ENCODE measurements at regions not wholly inside any gene's neighbourhood (a gene's known extent, or its start where the extent isn't known, plus 50 kb on each side); places are given as distances from the start of the nearest gene placed in this dataset.

DNA sequence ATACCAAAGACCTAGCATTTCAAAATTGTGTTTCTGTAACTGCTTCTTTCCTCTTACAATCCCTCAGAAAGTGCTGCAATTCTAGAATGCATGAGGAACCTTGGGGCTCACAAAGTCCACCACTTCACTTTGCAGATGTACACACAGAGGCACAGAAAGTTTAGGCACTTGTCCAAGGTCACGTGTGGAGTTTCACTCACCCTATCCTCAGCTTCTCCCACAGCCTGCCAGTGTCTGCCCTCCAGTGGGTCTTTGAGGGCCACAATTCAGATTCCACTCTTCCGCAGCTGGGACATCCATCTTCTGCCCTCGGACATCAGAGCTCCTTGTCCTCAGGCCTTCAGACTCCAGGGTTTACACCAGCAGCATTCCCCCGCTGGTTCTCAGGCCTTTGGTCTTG is 210.5 kb upstream of the SERP2 start:
- DNase-seq, result no peak
- no peaks in the 10 kb centered on the region for H3K4me1 ChIP-seq (ENCODE audit: low read length)
- H3K4me2 ChIP-seq (ENCODE audit: low read depth, low read length, poor library complexity, severe bottlenecking), result no peak overlapping the region
- no peak overlapping the region for H3K4me3 ChIP-seq (ENCODE audit: low read length)
- no peak overlapping the region for H3K9ac ChIP-seq (ENCODE audit: low read length)
- no peaks in the 10 kb centered on the region for H3K36me3 ChIP-seq (ENCODE audit: insufficient read depth, low read length)
- H3K27me3 ChIP-seq (ENCODE audit: low read length), result no peaks in the 10 kb centered on the region
- no peak overlapping the region for H3K27ac ChIP-seq (ENCODE audit: low read length)
- no peaks in the 10 kb centered on the region for H4K20me1 ChIP-seq (ENCODE audit: insufficient read depth, low read depth, low read length)
- no peaks in the 10 kb centered on the region for H3K79me2 ChIP-seq (ENCODE audit: low read length)
- H3K9me2 ChIP-seq (replicated peaks; ENCODE audit: insufficient read depth, low read length), result no peaks in the 10 kb centered on the region
- no peaks in the 10 kb centered on the region for H3K9me3 ChIP-seq (ENCODE audit: low read length)
- no peak overlapping the region for H2AFZ ChIP-seq (ENCODE audit: low read length)

DNA sequence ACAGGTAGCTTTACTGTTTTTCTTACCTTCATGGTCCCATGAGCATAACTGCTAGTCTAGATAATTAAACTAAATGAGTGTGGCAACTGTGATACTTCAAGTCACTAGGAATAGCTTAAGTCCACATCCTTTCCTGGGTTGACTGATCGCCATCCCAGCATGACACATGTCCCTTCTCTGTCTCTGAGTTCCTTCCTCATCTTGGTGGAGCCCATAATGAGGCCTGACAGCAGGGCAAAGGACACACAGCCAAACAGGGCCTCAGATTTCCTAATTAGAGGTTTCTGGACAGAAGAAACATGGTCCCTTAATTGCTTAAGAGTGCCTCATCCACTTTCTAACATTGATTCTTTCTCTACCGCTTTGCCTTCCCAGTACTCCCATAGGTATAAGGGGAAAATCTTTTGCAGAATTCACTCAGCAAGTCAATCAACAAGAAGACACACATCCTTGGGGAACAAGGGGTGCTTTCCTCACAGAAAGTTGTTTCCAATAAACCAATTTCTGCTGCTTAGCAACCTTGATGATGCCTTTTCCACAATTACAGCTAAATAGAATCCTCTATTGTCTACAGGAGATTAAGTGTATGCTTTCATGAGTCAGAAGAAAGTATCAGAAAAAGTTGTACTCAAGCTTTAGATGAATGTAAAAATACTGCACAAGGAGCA is 208.3 kb upstream of the SERP2 start:
- no peak overlapping the region for H3K9ac ChIP-seq (ENCODE audit: low read length)
- H3K36me3 ChIP-seq (ENCODE audit: insufficient read depth, low read length), result no peaks in the 10 kb centered on the region
- no peak for DNase-seq

DNA sequence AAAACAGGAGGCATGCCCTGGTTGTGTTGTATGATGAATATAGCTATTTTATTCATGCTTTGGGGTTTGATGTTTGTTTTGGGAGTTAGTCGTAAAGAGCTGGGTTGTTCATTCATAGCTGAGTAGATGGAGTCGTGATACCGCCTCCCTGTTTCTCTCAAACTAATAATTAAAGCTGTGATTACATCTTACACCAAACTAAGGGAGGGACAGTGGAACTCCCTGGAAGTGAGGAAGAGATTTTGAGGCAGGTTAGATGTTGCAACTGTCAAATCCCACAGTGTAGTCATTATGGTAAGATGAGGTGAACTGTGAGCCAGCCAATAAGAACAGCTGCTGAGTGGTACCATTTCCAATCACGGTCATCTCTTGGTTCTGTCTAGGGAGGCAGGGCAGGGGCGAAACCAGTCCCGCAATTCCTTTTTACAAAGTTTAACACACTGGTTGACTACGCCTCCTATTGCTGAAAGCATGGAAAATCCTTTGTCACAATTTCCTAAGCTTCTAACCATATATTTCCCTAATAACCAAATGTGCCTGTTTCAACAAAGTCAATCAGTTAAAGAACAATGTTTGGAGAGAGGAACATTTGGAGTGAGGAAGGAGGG is 207.6 kb upstream of the SERP2 start:
- no peaks in the 10 kb centered on the region for H3K79me2 ChIP-seq (ENCODE audit: low read length)
- H3K36me3 ChIP-seq (ENCODE audit: insufficient read depth, low read length), result no peaks in the 10 kb centered on the region
- H3K9me2 ChIP-seq (replicated peaks; ENCODE audit: insufficient read depth, low read length), result no peaks in the 10 kb centered on the region
- H3K27me3 ChIP-seq (ENCODE audit: low read length), result no peaks in the 10 kb centered on the region
- no peak overlapping the region for H3K4me2 ChIP-seq (ENCODE audit: low read depth, low read length, poor library complexity, severe bottlenecking)
- no peaks in the 10 kb centered on the region for H3K4me1 ChIP-seq (ENCODE audit: low read length)
- no peak overlapping the region for H3K9ac ChIP-seq (ENCODE audit: low read length)
- no peak overlapping the region for H3K27ac ChIP-seq (ENCODE audit: low read length)
- DNase-seq, result no peak
- H4K20me1 ChIP-seq (ENCODE audit: insufficient read depth, low read depth, low read length), result no peaks in the 10 kb centered on the region
- H3K4me3 ChIP-seq (ENCODE audit: low read length), result no peak overlapping the region
- no peaks in the 10 kb centered on the region for H3K9me3 ChIP-seq (ENCODE audit: low read length)
- H2AFZ ChIP-seq (ENCODE audit: low read length), result no peak overlapping the region

More for the DNA sequence above, 208.3 kb upstream of the SERP2 start:
- H3K27ac ChIP-seq (ENCODE audit: low read length), result no peak overlapping the region
- no peaks in the 10 kb centered on the region for H4K20me1 ChIP-seq (ENCODE audit: insufficient read depth, low read depth, low read length)
- H3K9me2 ChIP-seq (replicated peaks; ENCODE audit: insufficient read depth, low read length), result no peaks in the 10 kb centered on the region
- H3K4me2 ChIP-seq (ENCODE audit: low read depth, low read length, poor library complexity, severe bottlenecking), result no peak overlapping the region
- H2AFZ ChIP-seq (ENCODE audit: low read length), result no peak overlapping the region
- H3K79me2 ChIP-seq (ENCODE audit: low read length), result no peaks in the 10 kb centered on the region
- H3K9me3 ChIP-seq (ENCODE audit: low read length), result no peaks in the 10 kb centered on the region
- H3K4me1 ChIP-seq (ENCODE audit: low read length), result no peaks in the 10 kb centered on the region
- no peak overlapping the region for H3K4me3 ChIP-seq (ENCODE audit: low read length)
- no peaks in the 10 kb centered on the region for H3K27me3 ChIP-seq (ENCODE audit: low read length)

DNA sequence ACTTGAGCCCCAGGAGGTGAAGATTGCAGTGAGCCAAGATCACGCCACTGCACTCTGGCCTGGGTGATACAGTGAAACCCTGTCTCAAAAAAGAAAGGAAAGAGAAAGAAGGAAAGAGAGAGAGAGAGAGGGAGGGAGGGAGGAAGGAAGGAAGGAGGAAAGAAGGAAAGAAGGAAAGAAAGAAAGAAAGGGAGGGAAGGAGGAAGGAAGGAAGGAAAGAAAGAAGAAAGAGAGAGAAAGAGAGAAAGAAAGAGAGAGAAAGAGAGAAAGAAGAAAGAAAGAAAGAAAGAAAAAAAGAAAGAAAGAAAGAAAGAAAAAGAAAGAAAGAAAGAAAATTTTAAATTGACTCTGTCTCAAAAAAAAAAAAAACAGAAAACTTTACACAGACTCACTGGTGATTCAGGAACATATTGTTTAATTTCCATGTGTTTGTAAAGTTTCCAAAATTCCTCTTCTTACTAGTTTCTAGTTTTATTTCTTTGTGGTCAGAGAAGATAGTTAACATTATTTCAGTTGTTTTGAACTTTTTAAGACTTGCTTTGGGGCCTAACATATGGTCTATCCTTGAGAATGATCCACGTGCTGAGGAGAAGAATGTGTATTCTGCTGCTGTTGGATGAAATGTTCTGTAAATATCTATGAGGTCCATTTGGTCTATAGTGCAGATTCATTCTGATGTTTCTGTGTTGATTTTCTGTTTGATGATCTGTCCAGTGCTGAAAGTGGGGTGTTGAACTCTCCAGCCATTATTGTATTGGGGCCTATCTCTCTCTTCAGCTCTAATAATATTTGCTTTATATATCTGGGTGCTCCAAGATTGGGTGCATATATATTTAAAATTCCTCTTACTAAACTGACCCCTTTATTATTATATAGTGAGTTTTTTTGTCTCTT is 204.4 kb upstream of the SERP2 start:
- no peak overlapping the region for H3K27ac ChIP-seq (ENCODE audit: low read length)
- H3K9ac ChIP-seq (ENCODE audit: low read length), result no peak overlapping the region
- no peaks in the 10 kb centered on the region for H3K79me2 ChIP-seq (ENCODE audit: low read length)
- no peak overlapping the region for H3K4me2 ChIP-seq (ENCODE audit: low read depth, low read length, poor library complexity, severe bottlenecking)
- H3K9me3 ChIP-seq (ENCODE audit: low read length), result no peaks in the 10 kb centered on the region
- no peaks in the 10 kb centered on the region for H3K4me1 ChIP-seq (ENCODE audit: low read length)
- H4K20me1 ChIP-seq (ENCODE audit: insufficient read depth, low read depth, low read length), result no peaks in the 10 kb centered on the region
- H2AFZ ChIP-seq (ENCODE audit: low read length), result no peak overlapping the region
- no peak overlapping the region for H3K4me3 ChIP-seq (ENCODE audit: low read length)
- H3K9me2 ChIP-seq (replicated peaks; ENCODE audit: insufficient read depth, low read length), result no peaks in the 10 kb centered on the region
- no peak for DNase-seq
- no peaks in the 10 kb centered on the region for H3K27me3 ChIP-seq (ENCODE audit: low read length)
- H3K36me3 ChIP-seq (ENCODE audit: insufficient read depth, low read length), result no peaks in the 10 kb centered on the region

DNA sequence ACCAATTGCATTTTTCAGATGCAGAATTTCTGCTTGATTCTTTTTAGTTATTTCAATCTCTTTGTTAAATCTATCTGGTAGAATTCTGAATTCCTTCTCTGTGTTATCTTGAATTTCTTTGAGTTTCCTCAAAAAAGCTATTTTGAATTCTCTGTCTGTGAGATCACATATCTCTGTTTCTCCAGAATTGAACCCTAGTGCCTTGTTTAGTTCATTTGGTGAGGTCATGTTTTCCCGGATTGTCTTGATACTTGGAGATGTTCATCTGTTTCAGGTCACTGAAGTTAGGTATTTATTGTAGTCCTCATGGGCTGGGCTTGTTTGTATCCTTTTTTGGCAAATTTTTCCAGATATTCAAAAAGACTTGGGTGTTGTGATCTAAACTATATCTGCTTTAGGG is 202.9 kb upstream of the SERP2 start:
- H3K36me3 ChIP-seq (ENCODE audit: insufficient read depth, low read length), result no peaks in the 10 kb centered on the region
- 0 out of 2 replicates have a peak, but pooled peaks cover 2% of the 10 kb centered on the region for H3K4me1 ChIP-seq (ENCODE audit: low read length)
- H4K20me1 ChIP-seq (ENCODE audit: insufficient read depth, low read depth, low read length), result no peaks in the 10 kb centered on the region
- no peak for DNase-seq
- H3K9ac ChIP-seq (ENCODE audit: low read length), result no peak overlapping the region
- no peaks in the 10 kb centered on the region for H3K9me2 ChIP-seq (replicated peaks; ENCODE audit: insufficient read depth, low read length)
- H3K9me3 ChIP-seq (ENCODE audit: low read length), result no peaks in the 10 kb centered on the region
- H3K4me2 ChIP-seq (ENCODE audit: low read depth, low read length, poor library complexity, severe bottlenecking), result no peak overlapping the region
- H2AFZ ChIP-seq (ENCODE audit: low read length), result no peak overlapping the region
- H3K79me2 ChIP-seq (ENCODE audit: low read length), result no peaks in the 10 kb centered on the region
- H3K4me3 ChIP-seq (ENCODE audit: low read length), result no peak overlapping the region
- no peaks in the 10 kb centered on the region for H3K27me3 ChIP-seq (ENCODE audit: low read length)
- no peak overlapping the region for H3K27ac ChIP-seq (ENCODE audit: low read length)

DNA sequence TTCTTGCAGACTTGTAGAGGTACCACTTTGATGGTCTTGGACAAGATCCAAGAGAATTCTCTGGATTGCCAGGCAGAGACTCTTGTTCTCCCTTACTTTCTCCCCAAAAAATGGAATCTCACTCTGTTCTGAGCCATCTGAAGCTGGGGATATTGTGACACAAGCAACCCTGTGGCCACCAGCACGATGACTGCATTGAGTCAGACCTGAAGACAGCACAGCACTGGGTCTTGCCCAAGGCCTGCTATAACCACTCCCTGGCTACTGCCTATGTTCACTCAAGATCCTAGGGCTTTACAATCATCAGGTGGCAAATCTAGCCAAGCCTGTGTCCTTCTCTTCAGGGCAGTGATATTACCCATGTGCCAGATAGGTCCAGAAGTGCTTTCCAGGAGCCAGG is 202.5 kb upstream of the SERP2 start:
- 0 out of 2 replicates have a peak, but pooled peaks cover 2% of the 10 kb centered on the region for H3K4me1 ChIP-seq (ENCODE audit: low read length)
- DNase-seq, result no peak
- no peaks in the 10 kb centered on the region for H3K9me2 ChIP-seq (replicated peaks; ENCODE audit: insufficient read depth, low read length)
- H3K4me3 ChIP-seq (ENCODE audit: low read length), result no peak overlapping the region
- H3K36me3 ChIP-seq (ENCODE audit: insufficient read depth, low read length), result no peaks in the 10 kb centered on the region
- no peak overlapping the region for H3K27ac ChIP-seq (ENCODE audit: low read length)
- H2AFZ ChIP-seq (ENCODE audit: low read length), result no peak overlapping the region
- no peaks in the 10 kb centered on the region for H4K20me1 ChIP-seq (ENCODE audit: insufficient read depth, low read depth, low read length)
- H3K27me3 ChIP-seq (ENCODE audit: low read length), result no peaks in the 10 kb centered on the region
- H3K9ac ChIP-seq (ENCODE audit: low read length), result no peak overlapping the region
- H3K79me2 ChIP-seq (ENCODE audit: low read length), result no peaks in the 10 kb centered on the region
- H3K9me3 ChIP-seq (ENCODE audit: low read length), result no peaks in the 10 kb centered on the region
- H3K4me2 ChIP-seq (ENCODE audit: low read depth, low read length, poor library complexity, severe bottlenecking), result no peak overlapping the region

DNA sequence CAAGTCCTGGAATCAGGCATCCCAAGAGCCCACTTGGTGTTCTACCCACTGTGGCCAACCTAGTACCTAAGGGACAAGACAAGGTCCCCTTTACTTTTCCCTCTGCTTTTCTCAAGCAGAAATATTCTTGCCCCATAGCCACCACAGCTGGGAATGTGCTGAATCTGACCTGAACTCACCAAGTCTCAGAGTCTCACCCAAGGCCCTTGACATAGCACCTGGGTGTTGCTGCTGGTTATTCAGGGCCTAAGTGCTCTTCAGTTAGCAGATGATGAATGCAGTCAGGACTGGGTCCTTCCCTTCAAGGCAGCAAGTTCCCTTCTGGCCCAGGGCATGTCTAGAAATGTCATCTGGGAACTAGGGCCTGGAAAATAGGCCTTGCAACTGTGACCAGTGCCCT is 201.8 kb upstream of the SERP2 start:
- no peak overlapping the region for H3K4me2 ChIP-seq (ENCODE audit: low read depth, low read length, poor library complexity, severe bottlenecking)

DNA sequence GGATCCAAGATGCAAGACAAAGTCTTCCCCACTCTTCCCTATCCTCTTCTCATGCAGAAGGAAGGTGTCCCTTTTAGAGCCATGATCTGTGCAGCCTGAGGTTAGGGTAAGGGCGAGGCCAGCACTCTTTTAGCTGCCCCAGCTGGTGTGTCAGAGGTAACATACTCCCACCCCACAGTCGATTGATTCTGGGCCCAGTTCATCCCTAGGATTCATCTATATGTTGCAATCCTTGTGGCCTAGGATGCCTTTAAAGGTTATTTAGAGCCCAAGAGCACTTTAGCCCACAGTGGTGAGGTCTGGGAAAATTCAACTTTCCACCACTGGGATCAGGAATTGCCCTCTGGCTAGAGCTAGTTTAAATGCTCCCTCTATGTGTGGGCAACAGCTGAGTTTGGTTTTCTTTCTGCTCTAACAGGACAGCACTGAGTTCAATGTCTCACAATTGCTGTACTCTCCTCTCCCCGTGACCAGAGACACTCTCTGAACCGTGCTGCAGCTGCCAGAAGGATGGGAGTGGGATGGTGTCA is 201.3 kb upstream of the SERP2 start:
- Histone ChIP-seq H3K4me1 (ENCODE audit: low read length) (0 out of 2 replicates have a peak, but pooled peaks cover 2% of the 10 kb centered on the region), H3K9me3 (ENCODE audit: low read length) (no peaks in the 10 kb centered on the region), H3K27ac (ENCODE audit: low read length) (no peak overlapping the region), H3K4me2 (ENCODE audit: low read depth, low read length, poor library complexity, severe bottlenecking) (no peak overlapping the region), H3K9ac (ENCODE audit: low read length) (no peak overlapping the region), H3K79me2 (ENCODE audit: low read length) (no peaks in the 10 kb centered on the region), H3K9me2 (replicated peaks; ENCODE audit: insufficient read depth, low read length) (no peaks in the 10 kb centered on the region), H4K20me1 (ENCODE audit: insufficient read depth, low read depth, low read length) (no peaks in the 10 kb centered on the region), H3K27me3 (ENCODE audit: low read length) (no peaks in the 10 kb centered on the region), H2AFZ (ENCODE audit: low read length) (no peak overlapping the region), H3K4me3 (ENCODE audit: low read length) (no peak overlapping the region), H3K36me3 (ENCODE audit: insufficient read depth, low read length) (no peaks in the 10 kb centered on the region)
- DNase-seq, result no peak

More for the DNA sequence above, 201.8 kb upstream of the SERP2 start:
- 0 out of 2 replicates have a peak, but pooled peaks cover 2% of the 10 kb centered on the region for H3K4me1 ChIP-seq (ENCODE audit: low read length)
- H3K36me3 ChIP-seq (ENCODE audit: insufficient read depth, low read length), result no peaks in the 10 kb centered on the region
- H3K27ac ChIP-seq (ENCODE audit: low read length), result no peak overlapping the region
- no peaks in the 10 kb centered on the region for H4K20me1 ChIP-seq (ENCODE audit: insufficient read depth, low read depth, low read length)
- no peaks in the 10 kb centered on the region for H3K79me2 ChIP-seq (ENCODE audit: low read length)
- no peak overlapping the region for H3K4me3 ChIP-seq (ENCODE audit: low read length)
- H3K9me3 ChIP-seq (ENCODE audit: low read length), result no peaks in the 10 kb centered on the region
- H3K9me2 ChIP-seq (replicated peaks; ENCODE audit: insufficient read depth, low read length), result no peaks in the 10 kb centered on the region
- no peak overlapping the region for H2AFZ ChIP-seq (ENCODE audit: low read length)
- no peak overlapping the region for H3K9ac ChIP-seq (ENCODE audit: low read length)
- DNase-seq, result no peak
- no peaks in the 10 kb centered on the region for H3K27me3 ChIP-seq (ENCODE audit: low read length)

All from Karpas-422 (cell line).